ENCODE measurements at regions not wholly inside any gene's neighbourhood (a gene's known extent, or its start where the extent isn't known, plus 50 kb on each side); places are given as distances from the start of the nearest gene placed in this dataset.

DNA sequence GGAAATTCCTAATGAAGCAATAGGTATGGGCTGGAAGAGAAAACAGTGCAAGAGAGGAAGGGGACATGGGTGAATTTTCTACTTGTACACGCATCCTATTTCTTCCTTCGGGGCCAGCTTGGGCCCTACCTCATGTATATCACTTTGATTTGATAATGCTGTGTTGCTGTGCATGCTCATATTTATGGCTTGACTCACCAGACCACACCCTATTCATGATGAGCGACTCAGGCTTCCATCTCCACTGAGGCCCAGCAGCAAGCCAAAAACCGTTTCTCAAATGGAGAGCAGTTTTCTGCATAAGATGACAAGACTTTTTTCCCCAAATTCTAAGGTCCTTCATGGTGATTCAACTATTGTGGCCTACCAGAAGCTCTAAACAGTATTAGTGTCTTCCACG lies 2039.1 kb upstream of the CDH9 start:
- H3K9me2 ChIP-seq (replicated peaks; ENCODE audit: control insufficient read depth, low read length), result no peaks in the 10 kb centered on the region
- H3K79me2 ChIP-seq (ENCODE audit: control insufficient read depth, low read length), result no peaks in the 10 kb centered on the region
- no peaks in the 10 kb centered on the region for H4K20me1 ChIP-seq (ENCODE audit: control insufficient read depth, insufficient read depth, low read depth, low read length)
- no peaks in the 10 kb centered on the region for H3F3A ChIP-seq (ENCODE audit: control insufficient read depth, insufficient read depth)
- no peak overlapping the region for H3K4me3 ChIP-seq (ENCODE audit: low read length)
- H3K36me3 ChIP-seq (ENCODE audit: control insufficient read depth, low read length), result no peaks in the 10 kb centered on the region
- H3K4me2 ChIP-seq (ENCODE audit: low read length), result no peak overlapping the region
- TF ChIP-seq EZH2phosphoT487 (IDR thresholded peaks at IDR 0.05; ENCODE audit: borderline replicate concordance, low read length), result no peak
- TF ChIP-seq, protein P1, sequence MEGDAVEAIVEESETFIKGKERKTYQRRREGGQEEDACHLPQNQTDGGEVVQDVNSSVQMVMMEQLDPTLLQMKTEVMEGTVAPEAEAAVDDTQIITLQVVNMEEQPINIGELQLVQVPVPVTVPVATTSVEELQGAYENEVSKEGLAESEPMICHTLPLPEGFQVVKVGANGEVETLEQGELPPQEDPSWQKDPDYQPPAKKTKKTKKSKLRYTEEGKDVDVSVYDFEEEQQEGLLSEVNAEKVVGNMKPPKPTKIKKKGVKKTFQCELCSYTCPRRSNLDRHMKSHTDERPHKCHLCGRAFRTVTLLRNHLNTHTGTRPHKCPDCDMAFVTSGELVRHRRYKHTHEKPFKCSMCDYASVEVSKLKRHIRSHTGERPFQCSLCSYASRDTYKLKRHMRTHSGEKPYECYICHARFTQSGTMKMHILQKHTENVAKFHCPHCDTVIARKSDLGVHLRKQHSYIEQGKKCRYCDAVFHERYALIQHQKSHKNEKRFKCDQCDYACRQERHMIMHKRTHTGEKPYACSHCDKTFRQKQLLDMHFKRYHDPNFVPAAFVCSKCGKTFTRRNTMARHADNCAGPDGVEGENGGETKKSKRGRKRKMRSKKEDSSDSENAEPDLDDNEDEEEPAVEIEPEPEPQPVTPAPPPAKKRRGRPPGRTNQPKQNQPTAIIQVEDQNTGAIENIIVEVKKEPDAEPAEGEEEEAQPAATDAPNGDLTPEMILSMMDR (IDR thresholded peaks at IDR 0.05; ENCODE audit: low read depth, low read length, poor library complexity, severe bottlenecking), result no peak
- H3K27ac ChIP-seq (ENCODE audit: low read depth, low read length), result no peak overlapping the region
- H3K27me3 ChIP-seq (ENCODE audit: control insufficient read depth, low read length), result no peaks in the 10 kb centered on the region
- no peaks in the 10 kb centered on the region; the same call in 1 of the 2 replicates for H3K9me3 ChIP-seq (ENCODE audit: control insufficient read depth, insufficient read depth, low read length)
- H3K4me1 ChIP-seq (ENCODE audit: control insufficient read depth, low read length), result no peaks in the 10 kb centered on the region

DNA sequence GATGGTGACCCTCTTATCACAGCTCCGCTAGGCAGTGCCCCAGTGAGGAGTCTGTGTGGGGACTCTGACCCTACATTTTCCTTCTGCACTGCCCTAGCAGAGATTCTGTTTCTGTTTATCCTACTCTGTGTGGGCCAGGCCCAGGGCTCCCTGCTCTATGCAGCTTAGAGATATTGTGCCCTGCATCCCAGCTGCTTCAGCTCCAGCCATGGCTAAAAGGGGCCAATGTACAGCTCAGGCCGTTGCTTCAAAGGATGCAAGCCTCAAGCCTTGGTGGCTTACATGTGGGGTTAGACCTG lies 2030.7 kb upstream of the CDH9 start:
- Histone ChIP-seq H3F3A (ENCODE audit: control insufficient read depth, insufficient read depth) (no peaks in the 10 kb centered on the region), H3K27ac (ENCODE audit: low read depth, low read length) (no peak overlapping the region), H3K4me3 (ENCODE audit: low read length) (no peak overlapping the region), H3K27me3 (ENCODE audit: control insufficient read depth, low read length) (no peaks in the 10 kb centered on the region), H3K36me3 (ENCODE audit: control insufficient read depth, low read length) (no peaks in the 10 kb centered on the region), H3K4me1 (ENCODE audit: control insufficient read depth, low read length) (no peaks in the 10 kb centered on the region), H3K9me3 (ENCODE audit: control insufficient read depth, insufficient read depth, low read length) (no peaks in the 10 kb centered on the region; the same call in 1 of the 2 replicates), H3K9me2 (replicated peaks; ENCODE audit: control insufficient read depth, low read length) (no peaks in the 10 kb centered on the region), H4K20me1 (ENCODE audit: control insufficient read depth, insufficient read depth, low read depth, low read length) (no peaks in the 10 kb centered on the region), H3K4me2 (ENCODE audit: low read length) (no peak overlapping the region), H3K79me2 (ENCODE audit: control insufficient read depth, low read length) (no peaks in the 10 kb centered on the region)
- TF ChIP-seq EZH2phosphoT487 (IDR thresholded peaks at IDR 0.05; ENCODE audit: borderline replicate concordance, low read length), result no peak
- TF ChIP-seq, protein P1 (IDR thresholded peaks at IDR 0.05; ENCODE audit: low read depth, low read length, poor library complexity, severe bottlenecking), result no peak

DNA sequence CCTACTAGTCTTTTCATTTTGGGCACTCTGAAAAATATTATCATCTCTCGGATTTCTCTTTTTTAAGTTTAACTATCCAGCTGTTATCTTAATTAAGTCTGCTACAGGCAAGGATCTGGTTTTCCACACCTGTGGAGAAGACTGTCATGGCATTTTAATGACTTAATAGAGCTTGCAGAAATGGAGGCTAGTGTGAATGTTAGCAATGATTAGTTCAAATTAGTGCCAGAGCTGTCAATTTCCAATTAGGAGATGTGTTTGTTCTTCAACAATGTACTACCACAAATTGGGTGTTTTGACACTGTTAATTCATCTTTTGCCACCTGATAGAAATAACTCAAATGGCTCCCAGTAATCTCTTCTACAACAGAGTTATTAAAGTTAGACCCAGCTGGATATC lies 2023.0 kb upstream of the CDH9 start:
- no peak overlapping the region for H3K4me3 ChIP-seq (ENCODE audit: low read length)
- no peak for TF ChIP-seq EZH2phosphoT487 (IDR thresholded peaks at IDR 0.05; ENCODE audit: borderline replicate concordance, low read length)
- TF ChIP-seq, protein P1 (IDR thresholded peaks at IDR 0.05; ENCODE audit: low read depth, low read length, poor library complexity, severe bottlenecking), result no peak
- no peaks in the 10 kb centered on the region for H3K27me3 ChIP-seq (ENCODE audit: control insufficient read depth, low read length)
- no peak overlapping the region for H3K27ac ChIP-seq (ENCODE audit: low read depth, low read length)
- H3K4me2 ChIP-seq (ENCODE audit: low read length), result no peak overlapping the region
- no peaks in the 10 kb centered on the region for H3K79me2 ChIP-seq (ENCODE audit: control insufficient read depth, low read length)
- H3F3A ChIP-seq (ENCODE audit: control insufficient read depth, insufficient read depth), result no peaks in the 10 kb centered on the region
- no peaks in the 10 kb centered on the region for H3K9me3 ChIP-seq (ENCODE audit: control insufficient read depth, insufficient read depth, low read length)
- no peaks in the 10 kb centered on the region for H3K36me3 ChIP-seq (ENCODE audit: control insufficient read depth, low read length)
- H4K20me1 ChIP-seq (ENCODE audit: control insufficient read depth, insufficient read depth, low read depth, low read length), result no peaks in the 10 kb centered on the region
- no peaks in the 10 kb centered on the region for H3K9me2 ChIP-seq (replicated peaks; ENCODE audit: control insufficient read depth, low read length)
- no peaks in the 10 kb centered on the region for H3K4me1 ChIP-seq (ENCODE audit: control insufficient read depth, low read length)

DNA sequence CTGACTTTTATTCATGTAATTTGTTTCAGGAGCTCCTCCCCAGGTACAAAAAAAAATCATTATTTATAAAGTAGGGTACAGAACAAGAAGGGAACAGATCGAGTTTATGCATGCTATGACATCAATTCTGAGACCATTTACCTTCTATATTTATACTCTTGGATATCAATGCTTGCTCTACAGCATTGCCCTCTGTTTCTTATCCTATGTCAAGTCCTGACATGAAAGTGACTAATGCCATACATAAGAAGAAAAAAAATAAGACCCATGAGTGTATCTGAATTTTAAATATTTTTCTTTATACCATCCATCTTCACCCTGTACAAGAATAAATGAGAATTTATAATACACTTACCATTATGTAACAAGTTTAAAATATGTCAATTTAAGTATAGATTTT lies 2016.3 kb upstream of the CDH9 start:
- Histone ChIP-seq H3K9me2 (replicated peaks; ENCODE audit: control insufficient read depth, low read length) (no peaks in the 10 kb centered on the region), H3K79me2 (ENCODE audit: control insufficient read depth, low read length) (no peaks in the 10 kb centered on the region), H4K20me1 (ENCODE audit: control insufficient read depth, insufficient read depth, low read depth, low read length) (no peaks in the 10 kb centered on the region), H3K4me1 (ENCODE audit: control insufficient read depth, low read length) (no peaks in the 10 kb centered on the region), H3K4me3 (ENCODE audit: low read length) (no peak overlapping the region), H3K9me3 (ENCODE audit: control insufficient read depth, insufficient read depth, low read length) (no peaks in the 10 kb centered on the region), H3K27me3 (ENCODE audit: control insufficient read depth, low read length) (no peaks in the 10 kb centered on the region), H3F3A (ENCODE audit: control insufficient read depth, insufficient read depth) (no peaks in the 10 kb centered on the region), H3K36me3 (ENCODE audit: control insufficient read depth, low read length) (no peaks in the 10 kb centered on the region), H3K27ac (ENCODE audit: low read depth, low read length) (no peak overlapping the region), H3K4me2 (ENCODE audit: low read length) (no peak overlapping the region)
- TF ChIP-seq EZH2phosphoT487 (IDR thresholded peaks at IDR 0.05; ENCODE audit: borderline replicate concordance, low read length), result no peak
- TF ChIP-seq, protein P1 (IDR thresholded peaks at IDR 0.05; ENCODE audit: low read depth, low read length, poor library complexity, severe bottlenecking), result no peak
